ENCODE measurements at regions not wholly inside any gene's neighbourhood (a gene's known extent, or its start where the extent isn't known, plus 50 kb on each side); places are given as distances from the start of the nearest gene placed in this dataset.
"Not testable (repeated sequence)": the region's sequence is repeated elsewhere in the genome, so short reads cannot be mapped to it uniquely, and the experiment has no call there.

DNA sequence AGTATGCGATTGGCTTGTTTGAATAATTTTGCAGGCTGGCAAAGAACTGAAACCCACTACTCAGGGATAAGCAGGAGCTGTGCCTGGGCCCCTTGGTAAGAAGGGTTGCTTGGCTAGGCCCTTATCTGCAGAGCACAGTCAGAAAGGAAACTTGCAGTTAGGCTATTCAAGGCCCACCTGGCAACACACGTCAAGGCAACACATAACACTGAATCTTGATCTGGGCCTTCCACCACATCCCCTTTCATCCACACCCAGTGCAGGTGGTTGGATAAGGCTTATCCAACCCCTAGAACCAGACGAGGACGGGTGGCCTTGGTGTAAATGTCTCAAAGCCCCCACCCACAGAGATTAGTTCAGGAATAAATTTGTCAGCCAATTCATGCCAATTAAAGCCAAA lies 72.8 kb upstream of the NEIL3 start:
- intact Hi-C loops (cut with micrococcal nuclease) = no loop called here

DNA sequence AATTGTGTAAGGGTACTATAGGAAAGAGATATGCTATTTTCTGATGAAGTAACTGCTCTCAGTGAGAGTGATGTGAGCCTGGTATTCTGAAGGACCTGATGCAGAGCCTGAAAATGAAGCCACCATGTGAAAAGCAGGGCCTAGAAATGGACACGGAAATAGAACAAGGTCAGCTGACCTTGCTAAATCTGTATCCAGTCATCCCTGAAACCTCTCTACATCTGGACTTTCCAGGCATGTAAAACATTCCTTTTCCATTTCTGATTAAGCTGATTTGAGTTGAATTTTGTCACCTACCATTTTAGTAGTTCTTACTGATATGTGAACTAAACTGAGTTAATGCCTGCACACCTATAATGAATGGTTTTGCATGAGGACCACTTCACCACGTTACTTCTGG lies 72.4 kb upstream of the NEIL3 start:
- intact Hi-C loops (cut with micrococcal nuclease) = no loop called here

DNA sequence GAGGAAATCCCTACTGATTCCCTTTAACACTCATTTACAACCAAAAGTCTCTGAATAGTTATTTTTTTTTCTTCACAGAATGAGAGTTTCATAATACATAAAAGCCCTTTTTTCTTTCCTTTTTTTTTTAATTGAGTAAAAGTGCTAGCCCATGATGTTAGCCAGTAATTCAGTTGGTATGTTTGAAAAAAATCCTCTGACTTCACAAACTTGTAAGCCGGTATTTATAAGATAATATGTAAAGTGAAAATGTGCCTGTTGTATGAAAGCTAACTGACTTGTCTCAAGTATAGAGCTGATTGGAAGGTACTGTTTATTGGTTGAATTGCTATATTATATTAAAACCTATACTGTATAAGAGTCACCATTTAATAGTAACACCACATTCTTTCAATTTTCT lies 70.2 kb upstream of the NEIL3 start:
- intact Hi-C loops (cut with micrococcal nuclease) = no loop called here

DNA sequence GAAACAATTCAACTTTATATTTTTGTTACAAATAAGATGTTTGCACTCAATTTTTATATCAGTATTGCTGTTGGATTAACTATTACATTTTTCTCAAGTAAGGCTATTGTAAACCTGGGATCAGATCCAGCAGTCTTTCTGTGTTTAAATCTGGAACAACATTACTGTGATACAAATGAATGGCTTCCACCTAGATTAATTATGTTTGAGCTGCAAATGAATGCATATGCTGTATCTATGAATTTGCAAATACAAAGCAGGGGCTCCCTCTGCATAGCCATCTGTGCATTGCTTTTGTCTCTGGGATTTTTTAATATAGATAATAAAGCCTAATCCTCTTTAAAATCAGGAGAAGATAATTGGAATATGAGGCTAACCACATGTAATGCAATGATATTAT lies 69.8 kb upstream of the NEIL3 start:
- intact Hi-C loops (cut with micrococcal nuclease) = no loop called here

DNA sequence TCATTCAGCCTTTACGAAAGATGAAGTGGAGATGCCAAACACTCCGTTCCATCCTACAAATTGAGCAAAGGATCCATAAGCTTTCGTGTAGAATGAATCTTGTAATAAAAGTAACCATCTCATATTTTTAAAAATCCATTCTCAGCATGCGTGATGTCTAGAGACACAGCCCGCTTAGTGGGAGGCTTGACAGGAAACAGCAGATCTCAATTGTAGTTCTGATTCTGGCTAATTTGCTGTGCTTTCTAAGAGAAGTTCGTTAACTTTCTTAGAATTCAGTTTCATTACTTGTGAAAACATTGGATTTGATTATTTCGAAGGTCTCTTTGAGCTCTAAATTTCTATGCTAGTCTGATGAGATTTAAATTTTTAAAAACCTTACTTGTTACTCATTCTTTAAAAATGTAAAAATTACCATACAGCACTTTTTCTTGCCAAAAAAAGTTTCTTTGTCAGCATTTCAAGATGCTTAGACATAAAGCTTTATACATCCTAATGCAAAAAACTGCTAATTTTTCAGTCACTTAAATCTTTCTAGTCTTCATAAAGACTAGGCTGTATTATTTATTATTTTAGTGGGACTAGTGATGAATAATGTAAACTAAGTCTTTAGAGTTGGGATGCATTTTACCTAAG lies 66.9 kb upstream of the NEIL3 start:
- intact Hi-C loops (cut with micrococcal nuclease) = loop anchor here (1.0 kb wide), 1 partner anchor 13 kb away; no protein-coding TSS in a partner anchor

DNA sequence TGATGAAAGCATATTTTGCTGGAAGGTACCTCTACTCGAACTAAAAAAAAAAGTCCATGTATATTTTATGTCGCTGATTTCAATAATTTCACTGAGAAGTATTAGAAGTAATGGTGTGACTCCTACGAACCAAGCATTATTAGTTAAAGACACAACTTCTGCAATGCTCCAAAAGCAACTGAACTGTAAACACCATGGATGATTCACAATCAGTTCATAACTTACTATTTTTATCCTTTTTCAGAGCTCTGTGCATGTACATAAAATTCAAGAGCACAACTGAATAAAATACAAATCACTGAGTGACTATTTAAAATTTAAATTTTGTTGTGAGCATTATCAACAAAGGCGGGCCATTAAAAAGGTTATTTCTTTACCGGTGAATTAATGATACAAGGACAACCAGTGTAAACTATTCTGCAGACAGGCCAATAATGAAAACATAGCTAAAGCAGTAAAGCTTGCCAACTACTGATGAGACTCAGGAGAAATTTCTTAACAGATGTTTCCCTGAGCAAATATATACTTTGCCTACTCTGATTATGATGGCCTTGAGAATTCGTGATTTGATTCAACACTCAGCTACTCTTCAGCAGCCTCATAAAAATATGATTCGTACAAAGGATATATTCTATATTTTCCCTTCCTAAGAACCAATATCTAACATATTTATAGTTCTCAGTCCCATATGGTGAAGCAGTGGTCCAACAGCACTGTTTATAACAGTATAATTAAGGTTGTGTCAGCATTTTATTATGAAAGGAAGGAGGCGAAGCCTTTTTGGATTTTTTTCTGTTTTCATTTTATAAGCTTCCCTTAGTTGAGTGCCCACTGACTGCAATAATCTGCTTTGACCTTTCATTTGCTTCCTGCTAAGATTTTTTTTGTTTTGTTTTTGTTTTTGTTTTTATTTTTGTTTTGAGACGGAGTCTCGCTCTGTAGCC lies 62.8 kb upstream of the NEIL3 start:
- intact Hi-C loops (cut with micrococcal nuclease) = no loop called here

DNA sequence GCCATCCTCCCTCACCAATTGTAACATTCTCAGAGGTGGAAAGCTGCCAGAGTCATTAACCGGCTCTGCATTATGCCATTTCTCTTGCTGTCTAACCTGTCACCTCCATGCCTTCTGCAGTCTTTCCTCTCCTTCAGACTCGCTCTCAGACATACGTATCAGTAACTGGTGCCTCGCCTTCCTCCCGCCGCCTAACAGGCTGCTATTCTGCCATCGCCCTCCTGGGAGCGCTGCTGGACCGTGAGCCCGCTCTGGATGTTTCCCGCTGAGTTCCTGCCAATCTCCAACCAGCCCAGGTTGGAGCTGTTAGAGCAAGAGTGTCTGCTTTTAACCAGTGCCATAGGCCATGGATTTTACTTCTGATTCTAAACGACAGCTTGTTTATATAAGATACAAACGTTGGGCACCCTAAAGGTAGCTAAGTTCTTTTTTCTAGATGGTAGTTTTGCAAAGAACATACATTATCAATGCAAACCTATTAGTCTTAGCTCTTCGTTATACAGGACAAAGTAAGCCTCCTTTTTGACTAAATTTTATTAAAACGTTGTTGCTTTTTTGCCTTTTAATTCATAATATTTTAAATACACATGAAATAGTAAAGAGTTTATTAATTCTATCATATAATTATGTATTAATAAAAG lies 59.5 kb upstream of the NEIL3 start:
- intact Hi-C loops (cut with micrococcal nuclease) = loop anchor here (1.0 to 5.0 kb wide), 6 partner anchors 59 to 305 kb away; partner anchors contain the start of genes AGA and NEIL3

DNA sequence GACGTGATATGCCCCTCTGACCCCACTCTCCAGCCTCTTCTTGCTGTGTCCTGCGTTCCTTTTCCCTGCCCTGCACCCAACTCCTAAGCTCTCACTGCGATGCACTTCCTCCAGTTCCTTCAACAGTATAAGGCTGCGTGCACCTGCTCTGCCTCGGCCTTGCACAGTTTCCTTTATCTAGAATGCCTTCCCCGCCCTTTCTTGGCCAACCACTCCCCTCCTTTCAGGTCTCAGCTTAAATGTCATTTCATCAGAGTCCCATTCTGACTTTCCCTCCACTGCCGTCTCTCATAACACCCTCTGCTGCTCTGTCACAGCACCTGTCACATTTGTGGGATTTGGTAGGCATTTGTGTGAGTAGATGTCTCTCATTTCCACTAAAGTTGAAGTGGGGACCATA lies 58.4 kb upstream of the NEIL3 start:
- intact Hi-C loops (cut with micrococcal nuclease) = loop anchor here (2.0 to 5.0 kb wide), 3 partner anchors 199 to 304 kb away; no protein-coding TSS in a partner anchor

DNA sequence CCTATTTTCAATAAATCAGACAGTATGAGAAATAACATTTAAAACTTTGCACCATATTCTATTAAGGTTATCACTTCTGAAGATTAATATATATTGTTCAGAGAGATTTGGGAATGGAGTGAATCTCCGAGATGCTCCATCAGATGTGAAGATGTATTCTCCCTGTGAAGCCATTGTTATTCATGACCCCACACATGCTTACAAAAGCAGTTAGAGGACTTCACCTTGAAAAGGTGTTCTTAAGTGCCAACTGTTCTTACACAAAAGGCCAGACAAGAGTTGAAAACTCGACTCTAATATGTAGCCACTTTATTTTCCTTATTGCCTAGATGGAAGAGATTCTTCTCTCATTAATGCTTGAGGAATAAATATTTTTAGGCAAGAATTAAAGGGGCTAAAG lies 54.3 kb upstream of the NEIL3 start:
- intact Hi-C loops (cut with micrococcal nuclease) = no loop called here

DNA sequence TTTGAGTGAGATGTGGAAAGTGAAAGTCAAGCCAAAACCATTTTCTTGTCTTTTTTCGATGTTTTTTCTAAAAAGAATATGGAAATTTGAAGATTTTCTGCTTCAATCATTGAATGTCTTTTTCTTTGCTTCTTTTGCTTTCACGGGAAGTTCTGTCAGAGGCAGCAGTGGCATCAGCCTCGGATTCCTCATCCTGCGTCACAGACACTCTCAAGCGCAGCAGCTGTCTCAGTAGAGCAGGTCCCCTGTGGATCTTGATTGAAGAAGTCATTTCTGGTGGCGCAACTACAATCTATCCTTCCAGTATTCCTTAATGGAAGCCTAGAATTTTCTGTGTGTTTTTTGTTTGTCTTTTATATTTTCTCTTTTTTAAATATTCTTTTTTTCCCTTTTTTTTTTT lies 52.7 kb upstream of the NEIL3 start:
- intact Hi-C loops (cut with micrococcal nuclease) = no loop called here

DNA sequence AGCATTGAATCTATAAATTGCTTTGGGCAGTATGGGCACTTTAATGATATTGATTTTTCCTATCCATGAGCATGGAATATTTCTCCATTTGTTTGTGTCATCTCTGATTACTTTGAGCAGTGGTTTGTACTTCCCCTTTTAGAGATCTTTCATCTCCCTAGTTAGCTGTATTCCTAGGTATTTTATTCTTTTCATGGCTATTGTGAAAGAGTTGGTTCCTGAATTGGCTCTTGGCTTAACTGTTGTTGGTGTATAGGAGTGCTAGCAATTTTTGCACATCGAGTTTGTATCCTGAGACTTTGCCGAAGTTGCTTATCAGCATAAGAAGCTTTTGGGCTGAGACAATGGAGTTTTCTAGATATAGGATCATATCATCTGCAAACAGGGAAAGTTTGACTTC lies 50.2 kb upstream of the NEIL3 start:
- intact Hi-C loops (cut with micrococcal nuclease) = not testable (repeated sequence)

Data from T-helper 2 cell treated with Interferon-gamma antibody and Interleukin-4, amounts not matched to agents 100 ng/mL and 5 ng/mL, for 36 hours (primary cell).